ENCODE measurements at regions not wholly inside any gene's neighbourhood (a gene's known extent, or its start where the extent isn't known, plus 50 kb on each side); places are given as distances from the start of the nearest gene placed in this dataset.

DNA sequence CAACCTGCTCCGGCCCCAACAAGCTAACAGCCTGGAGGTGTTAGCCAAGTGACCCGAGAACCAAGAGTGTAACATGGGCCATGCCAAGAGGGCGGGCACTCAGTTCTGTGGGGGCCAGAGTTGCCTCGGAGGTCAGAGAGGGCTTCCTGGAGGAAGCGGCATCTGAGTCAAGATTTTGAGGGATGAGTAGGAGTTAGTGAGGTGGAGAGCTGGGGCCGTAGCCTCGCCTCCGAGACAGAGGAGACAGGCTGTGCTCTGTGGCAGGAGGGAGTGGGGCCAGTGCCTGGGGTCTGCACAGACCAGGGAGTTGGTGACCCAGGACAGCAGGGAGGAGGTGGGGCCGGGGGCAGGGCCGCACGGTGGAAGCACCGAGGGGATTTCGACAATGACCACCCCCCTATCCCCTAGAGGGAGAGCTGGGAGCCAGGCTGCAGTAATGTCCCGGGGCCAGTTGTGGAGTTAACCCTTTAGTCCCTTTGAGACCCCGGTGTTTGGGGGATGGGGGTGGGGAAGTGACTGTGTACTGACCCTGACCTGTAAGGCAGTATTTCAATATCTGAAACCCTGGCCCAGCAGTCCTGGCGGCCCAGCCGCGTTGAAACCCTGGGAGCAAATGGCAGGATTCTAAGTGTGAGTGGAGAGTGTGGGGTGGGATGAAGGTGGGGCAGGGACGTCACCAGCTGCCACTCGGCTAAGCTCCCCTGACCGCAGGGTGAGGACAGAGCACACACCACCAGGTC lies 148.7 kb upstream of the COL5A1 start:
- Histone ChIP-seq H3K9me3 (replicated peaks; ENCODE audit: control insufficient read depth, insufficient read depth, low read depth, low read length) (no peaks in the 10 kb centered on the region), H3K9ac (ENCODE audit: insufficient read depth in 1 of 2, low read depth in 2 of 2, low read length in 2 of 2) (no peak overlapping the region), H3K27me3 (ENCODE audit: control insufficient read depth in 2 of 2, insufficient read depth in 2 of 2, low read length in 2 of 2) (peaks cover 35 to 85% of the 10 kb centered on the region in 2 experiments), H4K20me1 (replicated peaks; ENCODE audit: control insufficient read depth, insufficient read depth, low read length) (no peaks in the 10 kb centered on the region; the same call in none of the 2 replicates), H3K9me1 (ENCODE audit: control insufficient read depth, insufficient read depth, low read length) (no peaks in the 10 kb centered on the region), H3K4me1 (replicated peaks in 1 of 2; ENCODE audit: control insufficient read depth in 2 of 2, insufficient read depth in 2 of 2, low read length in 2 of 2) (no peaks in the 10 kb centered on the region), H3K36me3 (ENCODE audit: control insufficient read depth, insufficient read depth, low read length) (no peaks in the 10 kb centered on the region), H3K4me3 (no peak overlapping the region), H2AFZ (ENCODE audit: low read depth, low read length) (no peak overlapping the region), H3K79me2 (ENCODE audit: control insufficient read depth, insufficient read depth, low read length) (no peaks in the 10 kb centered on the region), H3K4me2 (ENCODE audit: insufficient read depth, low read length) (no peak overlapping the region), H3K27ac (ENCODE audit: extremely low read depth, low read depth, low read length) (no peak overlapping the region)
- BruUV-seq (replicated peaks) = no TSS peak
- no peak for DNase-seq (ENCODE audit: extremely low read depth in 1 of 4, low spot score in 3 of 4)
- intact Hi-C loops (cut with micrococcal nuclease) (no loop called here), in situ Hi-C loops (cut with MboI) (no loop called here)
- WGBS (ENCODE audit: insufficient coverage, low coverage, missing lambda C conversion rate) = 3% methylated on average over 19 of the region's 21 CpGs
- no peak for TF ChIP-seq L3MBTL2 (IDR thresholded peaks at IDR 0.05)
- peak; percentile 84 for TF ChIP-seq ZFP36 (IDR thresholded peaks at IDR 0.05; ENCODE audit: low read depth, low read length, partially characterized antibody)
- ChIA-PET POLR2A (interaction anchor here (0.8 to 1.3 kb wide), 2 partner anchors 9 to 10 kb away, joined by 3 read pairs; no protein-coding TSS in a partner anchor), CTCF (ENCODE audit: low intra/inter-chr PET ratio) (no interaction called here)
- no peak for ATAC-seq
- FAIRE-seq = no peak

DNA sequence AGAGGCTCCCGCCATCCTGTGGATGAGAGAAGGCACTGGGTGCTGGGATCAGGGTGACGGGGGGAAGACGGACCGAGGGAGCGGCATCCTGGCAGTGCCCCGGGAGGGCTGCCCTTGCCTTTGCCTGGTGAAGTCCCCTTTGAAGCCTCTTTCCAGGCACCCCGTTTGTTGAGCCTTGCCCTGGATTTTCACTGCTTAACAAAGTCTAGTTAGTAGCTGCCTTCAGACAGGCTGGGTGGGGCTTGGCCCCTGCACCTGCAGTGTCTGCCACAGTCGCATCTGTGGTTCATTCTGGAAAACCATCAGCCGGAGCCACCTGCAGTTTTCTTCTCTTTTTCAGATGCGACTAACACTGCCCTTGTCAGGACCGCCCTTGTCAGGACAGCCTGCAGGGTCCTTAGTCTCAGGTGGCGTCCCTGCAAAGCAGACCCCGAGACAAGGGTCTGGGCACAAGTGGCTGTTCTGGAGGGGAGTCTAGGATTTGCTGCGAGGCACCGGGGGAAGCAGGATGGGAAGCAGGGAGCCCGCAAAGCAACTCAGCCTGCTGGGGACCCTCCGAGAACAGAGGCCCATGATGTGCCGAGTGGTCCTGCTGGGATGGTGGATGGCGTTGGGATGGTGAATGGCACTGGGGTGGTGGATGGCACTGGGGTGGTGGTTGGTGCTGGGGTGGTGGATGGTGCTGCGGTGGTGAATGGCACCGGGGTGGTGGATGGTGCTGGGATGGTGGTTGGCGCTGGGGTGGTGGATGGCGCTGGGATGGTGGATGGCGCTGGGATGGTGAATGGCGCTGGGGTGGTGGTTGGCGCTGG lies 147.9 kb upstream of the COL5A1 start:
- no TSS peak for BruUV-seq (replicated peaks)
- no peak for FAIRE-seq
- ChIA-PET CTCF (ENCODE audit: low intra/inter-chr PET ratio) (no interaction called here), POLR2A (no interaction called here)
- Histone ChIP-seq H2AFZ (ENCODE audit: low read depth, low read length) (no peak overlapping the region), H3K9ac (ENCODE audit: insufficient read depth in 1 of 2, low read depth in 2 of 2, low read length in 2 of 2) (no peak overlapping the region), H3K4me3 (no peak overlapping the region), H3K27ac (ENCODE audit: extremely low read depth, low read depth, low read length) (no peak overlapping the region), H4K20me1 (replicated peaks; ENCODE audit: control insufficient read depth, insufficient read depth, low read length) (no peaks in the 10 kb centered on the region; the same call in none of the 2 replicates), H3K9me3 (replicated peaks; ENCODE audit: control insufficient read depth, insufficient read depth, low read depth, low read length) (no peaks in the 10 kb centered on the region), H3K27me3 (ENCODE audit: control insufficient read depth in 2 of 2, insufficient read depth in 2 of 2, low read length in 2 of 2) (peaks cover 34 to 77% of the 10 kb centered on the region in 2 experiments), H3K9me1 (ENCODE audit: control insufficient read depth, insufficient read depth, low read length) (no peaks in the 10 kb centered on the region), H3K36me3 (ENCODE audit: control insufficient read depth, insufficient read depth, low read length) (no peaks in the 10 kb centered on the region), H3K4me2 (ENCODE audit: insufficient read depth, low read length) (no peak overlapping the region), H3K79me2 (ENCODE audit: control insufficient read depth, insufficient read depth, low read length) (no peaks in the 10 kb centered on the region), H3K4me1 (replicated peaks in 1 of 2; ENCODE audit: control insufficient read depth in 2 of 2, insufficient read depth in 2 of 2, low read length in 2 of 2) (no peaks in the 10 kb centered on the region)
- intact Hi-C loops (cut with micrococcal nuclease) = no loop called here
- DNase-seq (ENCODE audit: extremely low read depth in 1 of 4, low spot score in 3 of 4) = no peak
- no peak for ATAC-seq
- no peak for TF ChIP-seq RBM14 (IDR thresholded peaks at IDR 0.05; ENCODE audit: borderline replicate concordance, insufficient read depth, low read depth, low read length)
- TF ChIP-seq ZNF134 (CRISPR knock-in tag; conservative IDR thresholded peaks at IDR 0.05) = no peak
- no peak for TF ChIP-seq ZC3H8 (IDR thresholded peaks at IDR 0.05)
- TF ChIP-seq NFRKB (IDR thresholded peaks at IDR 0.05; ENCODE audit: low read depth) = no peak
- no peak for TF ChIP-seq KLF13 (tag; IDR thresholded peaks at IDR 0.05; ENCODE audit: borderline replicate concordance, low read depth)
- no peak for TF ChIP-seq SNIP1 (IDR thresholded peaks at IDR 0.05; ENCODE audit: low read depth)
- no peak for TF ChIP-seq FOXJ3 (CRISPR knock-in tag; IDR thresholded peaks at IDR 0.05)
- TF ChIP-seq PPARD (CRISPR knock-in tag; IDR thresholded peaks at IDR 0.05) = no peak
- TF ChIP-seq RBM34 (IDR thresholded peaks at IDR 0.05; ENCODE audit: borderline replicate concordance, insufficient read depth, low read length) = no peak
- TF ChIP-seq, protein P1, sequence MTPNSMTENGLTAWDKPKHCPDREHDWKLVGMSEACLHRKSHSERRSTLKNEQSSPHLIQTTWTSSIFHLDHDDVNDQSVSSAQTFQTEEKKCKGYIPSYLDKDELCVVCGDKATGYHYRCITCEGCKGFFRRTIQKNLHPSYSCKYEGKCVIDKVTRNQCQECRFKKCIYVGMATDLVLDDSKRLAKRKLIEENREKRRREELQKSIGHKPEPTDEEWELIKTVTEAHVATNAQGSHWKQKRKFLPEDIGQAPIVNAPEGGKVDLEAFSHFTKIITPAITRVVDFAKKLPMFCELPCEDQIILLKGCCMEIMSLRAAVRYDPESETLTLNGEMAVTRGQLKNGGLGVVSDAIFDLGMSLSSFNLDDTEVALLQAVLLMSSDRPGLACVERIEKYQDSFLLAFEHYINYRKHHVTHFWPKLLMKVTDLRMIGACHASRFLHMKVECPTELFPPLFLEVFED (CRISPR knock-in tag; conservative IDR thresholded peaks at IDR 0.05) = no peak
- in situ Hi-C loops (cut with MboI) = no loop called here
- WGBS (ENCODE audit: insufficient coverage, low coverage, missing lambda C conversion rate) = 3% methylated on average over 19 of the region's 26 CpGs
